Parathyroid adenoma (tissue), 2 donors: ENCODE measurements at regions not wholly inside any gene's neighbourhood (a gene's known extent, or its start where the extent isn't known, plus 50 kb on each side); places are given as distances from the start of the nearest gene placed in this dataset.

Experiments used
- H2AFZ ChIP-seq: fragments of 300-600 bp; sonication (generic); one replicate; pipeline ENCODE4 v1.7.0; 2017; ENCODE audit warnings: antibody characterized with exemption, mild to moderate bottlenecking
- H3K27ac ChIP-seq: fragments of 300-600 bp; sonication (generic); one replicate; pipeline ENCODE4 v1.7.0; 2017
- H3K27me3 ChIP-seq: fragments of 300-600 bp; sonication (generic); one replicate; pipeline ENCODE4 v1.7.0; 2017; ENCODE audit warnings: low read length; ENCODE audit not compliant: control insufficient read depth, insufficient read depth
- H3K36me3 ChIP-seq: fragments of 300-600 bp; sonication (generic); one replicate; pipeline ENCODE4 v1.7.0; 2017; ENCODE audit warnings: low read length; ENCODE audit not compliant: control insufficient read depth, insufficient read depth
- H3K4me1 ChIP-seq: fragments of 300-600 bp; sonication (generic); one replicate; pipeline ENCODE4 v1.7.0; 2017; ENCODE audit warnings: control low read depth
- H3K4me2 ChIP-seq: fragments of 300-600 bp; sonication (generic); one replicate; pipeline ENCODE4 v1.7.0; 2017; ENCODE audit warnings: low read length
- H3K4me3 ChIP-seq: fragments of 300-600 bp; sonication (generic); one replicate; pipeline ENCODE4 v1.7.0; 2017; ENCODE audit warnings: low read depth, low read length
- H3K79me2 ChIP-seq: fragments of 300-600 bp; sonication (generic); one replicate; pipeline ENCODE4 v1.7.0; 2017; ENCODE audit warnings: control low read depth
- H3K9ac ChIP-seq: fragments of 300-600 bp; sonication (generic); one replicate; pipeline ENCODE4 v1.7.0; 2017; ENCODE audit warnings: mild to moderate bottlenecking
- H3K9me3 ChIP-seq: fragments of 300-600 bp; sonication (generic); one replicate; pipeline ENCODE4 v1.7.0; 2017; ENCODE audit warnings: low read length; ENCODE audit not compliant: control insufficient read depth
- TF ChIP-seq, protein P1 (sequence below): fragments of 300-600 bp; sonication (generic); IDR thresholded peaks from one replicate; pipeline ENCODE4 v1.7.0; 2017; ENCODE audit warnings: antibody characterized with exemption, mild to moderate bottlenecking
- donor health status: primary hyperparathyroidism.

DNA sequence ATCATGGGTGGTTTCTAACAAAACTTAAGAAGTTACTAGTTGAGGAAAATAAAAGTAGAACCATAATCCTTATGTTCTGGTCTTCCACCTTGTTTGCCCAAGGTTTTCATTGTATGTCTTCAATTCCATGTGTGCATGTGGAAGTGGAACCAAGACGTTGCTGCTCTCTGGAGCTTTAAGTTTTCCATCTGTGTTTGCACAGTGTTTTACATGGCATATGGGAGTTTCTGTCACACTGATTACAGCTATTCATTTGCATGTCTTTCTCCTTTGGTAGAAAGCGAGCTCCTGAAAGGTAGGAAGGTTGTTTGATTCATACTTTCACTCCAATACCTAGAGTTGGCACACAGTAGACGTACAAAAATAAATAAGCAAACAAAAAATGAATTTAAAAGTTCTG, 112.6 kb upstream of the LUZP2 start:
- H3K4me1 ChIP-seq, result no peaks in the 10 kb centered on the region
- no peak overlapping the region for H3K4me3 ChIP-seq
- H3K36me3 ChIP-seq, result no peaks in the 10 kb centered on the region
- no peak overlapping the region for H3K27ac ChIP-seq
- H3K79me2 ChIP-seq, result no peaks in the 10 kb centered on the region
- H3K9me3 ChIP-seq, result no peaks in the 10 kb centered on the region
- H3K4me2 ChIP-seq, result no peak overlapping the region
- H3K9ac ChIP-seq, result no peak overlapping the region
- H3K27me3 ChIP-seq, result no peaks in the 10 kb centered on the region
- TF ChIP-seq, protein P1, sequence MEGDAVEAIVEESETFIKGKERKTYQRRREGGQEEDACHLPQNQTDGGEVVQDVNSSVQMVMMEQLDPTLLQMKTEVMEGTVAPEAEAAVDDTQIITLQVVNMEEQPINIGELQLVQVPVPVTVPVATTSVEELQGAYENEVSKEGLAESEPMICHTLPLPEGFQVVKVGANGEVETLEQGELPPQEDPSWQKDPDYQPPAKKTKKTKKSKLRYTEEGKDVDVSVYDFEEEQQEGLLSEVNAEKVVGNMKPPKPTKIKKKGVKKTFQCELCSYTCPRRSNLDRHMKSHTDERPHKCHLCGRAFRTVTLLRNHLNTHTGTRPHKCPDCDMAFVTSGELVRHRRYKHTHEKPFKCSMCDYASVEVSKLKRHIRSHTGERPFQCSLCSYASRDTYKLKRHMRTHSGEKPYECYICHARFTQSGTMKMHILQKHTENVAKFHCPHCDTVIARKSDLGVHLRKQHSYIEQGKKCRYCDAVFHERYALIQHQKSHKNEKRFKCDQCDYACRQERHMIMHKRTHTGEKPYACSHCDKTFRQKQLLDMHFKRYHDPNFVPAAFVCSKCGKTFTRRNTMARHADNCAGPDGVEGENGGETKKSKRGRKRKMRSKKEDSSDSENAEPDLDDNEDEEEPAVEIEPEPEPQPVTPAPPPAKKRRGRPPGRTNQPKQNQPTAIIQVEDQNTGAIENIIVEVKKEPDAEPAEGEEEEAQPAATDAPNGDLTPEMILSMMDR, result no peak
- no peak overlapping the region for H2AFZ ChIP-seq

DNA sequence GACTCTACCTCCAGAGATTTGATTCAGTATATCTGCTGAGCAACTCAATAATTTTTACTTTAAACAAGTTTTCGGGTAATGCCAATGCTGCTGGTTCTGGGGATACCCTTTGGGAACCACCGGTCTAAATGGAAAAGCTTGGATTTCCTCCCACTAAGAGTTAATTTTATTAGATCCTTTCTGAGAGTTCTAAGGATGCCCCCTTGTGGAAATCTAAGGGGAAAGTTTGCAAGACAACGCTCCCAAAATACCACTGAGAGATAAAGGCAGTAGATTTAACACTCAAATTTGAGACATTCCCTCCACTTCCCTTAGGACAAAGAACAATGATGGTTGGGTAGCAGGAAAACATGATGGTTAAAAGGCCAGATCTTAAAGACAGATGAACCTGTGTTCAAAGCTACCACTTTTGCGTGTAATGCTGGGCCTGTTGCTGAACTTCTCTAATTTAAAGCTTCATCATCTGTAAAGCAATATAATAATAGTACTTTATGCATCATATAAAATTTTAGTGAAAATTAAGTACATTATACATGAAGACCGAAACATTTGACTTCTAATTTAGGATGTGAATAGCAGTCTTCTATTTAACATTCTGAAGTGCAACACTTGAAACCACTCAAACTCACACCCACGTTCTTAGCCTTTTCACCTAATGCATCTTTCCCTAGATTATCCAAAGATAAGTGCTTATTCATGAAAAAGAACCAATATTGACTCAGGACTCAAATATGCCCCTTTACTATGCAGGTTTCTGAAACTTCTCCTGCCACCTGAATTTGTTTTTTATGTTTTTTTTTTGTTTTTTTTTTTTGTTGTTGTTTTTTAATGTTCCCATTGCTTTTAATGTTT, 110.1 kb upstream of the LUZP2 start:
- no peak overlapping the region for H3K4me3 ChIP-seq
- no peaks in the 10 kb centered on the region for H3K4me1 ChIP-seq
- H3K79me2 ChIP-seq, result no peaks in the 10 kb centered on the region
- TF ChIP-seq, protein P1, result no peak
- H3K4me2 ChIP-seq, result no peak overlapping the region
- H3K36me3 ChIP-seq, result no peaks in the 10 kb centered on the region
- no peaks in the 10 kb centered on the region for H3K27me3 ChIP-seq
- H3K9ac ChIP-seq, result no peak overlapping the region
- H3K27ac ChIP-seq, result no peak overlapping the region
- no peak overlapping the region for H2AFZ ChIP-seq
- no peaks in the 10 kb centered on the region for H3K9me3 ChIP-seq

DNA sequence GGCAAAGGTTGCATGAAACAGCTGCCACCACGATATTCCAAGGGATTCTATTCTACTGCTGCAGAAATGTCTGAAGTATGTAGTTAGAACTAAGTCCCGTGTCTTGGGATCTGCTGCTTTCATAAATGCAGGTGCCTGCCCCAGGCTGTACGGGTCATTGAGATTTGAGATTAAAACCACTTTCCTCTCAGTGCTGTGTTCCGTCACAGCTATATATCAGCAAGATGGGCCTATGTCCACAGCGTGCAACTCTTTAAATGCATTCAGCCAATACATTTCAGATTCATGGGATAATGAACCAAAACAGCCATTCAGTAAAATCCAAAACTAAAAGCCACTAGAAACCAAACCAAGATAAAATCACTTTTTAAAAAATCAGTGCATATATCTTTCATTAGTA, 107.3 kb upstream of the LUZP2 start:
- Histone ChIP-seq H3K27me3 (no peaks in the 10 kb centered on the region), H3K27ac (no peak overlapping the region), H3K4me3 (no peak overlapping the region), H3K79me2 (no peaks in the 10 kb centered on the region), H3K9me3 (no peaks in the 10 kb centered on the region), H2AFZ (no peak overlapping the region), H3K9ac (no peak overlapping the region), H3K4me2 (no peak overlapping the region), H3K36me3 (no peaks in the 10 kb centered on the region), H3K4me1 (no peaks in the 10 kb centered on the region)
- TF ChIP-seq, protein P1, result no peak

DNA sequence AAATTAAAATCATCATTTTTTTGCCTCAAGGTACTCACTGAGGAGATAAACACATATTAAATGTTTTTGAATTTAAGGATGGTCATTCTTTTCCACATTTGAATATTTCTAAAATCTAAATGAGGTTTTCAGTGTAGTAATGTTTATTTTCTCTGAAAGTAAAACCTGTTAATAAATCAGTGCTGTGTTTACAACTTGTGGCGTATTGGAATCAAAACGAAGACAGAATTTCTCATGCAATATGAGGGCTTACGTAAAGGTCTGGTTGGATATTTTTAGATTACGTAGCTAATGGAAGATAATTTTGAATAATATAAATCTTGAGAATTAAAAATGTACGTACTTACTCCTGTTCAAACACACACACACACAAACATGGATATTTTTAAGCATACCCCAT, 106.8 kb upstream of the LUZP2 start:
- TF ChIP-seq, protein P1, result no peak
- no peak overlapping the region for H2AFZ ChIP-seq
- H3K9me3 ChIP-seq, result no peaks in the 10 kb centered on the region
- no peak overlapping the region for H3K9ac ChIP-seq
- H3K4me3 ChIP-seq, result no peak overlapping the region
- no peak overlapping the region for H3K27ac ChIP-seq
- H3K27me3 ChIP-seq, result no peaks in the 10 kb centered on the region
- H3K4me1 ChIP-seq, result no peaks in the 10 kb centered on the region
- H3K4me2 ChIP-seq, result no peak overlapping the region
- no peaks in the 10 kb centered on the region for H3K79me2 ChIP-seq
- no peaks in the 10 kb centered on the region for H3K36me3 ChIP-seq

DNA sequence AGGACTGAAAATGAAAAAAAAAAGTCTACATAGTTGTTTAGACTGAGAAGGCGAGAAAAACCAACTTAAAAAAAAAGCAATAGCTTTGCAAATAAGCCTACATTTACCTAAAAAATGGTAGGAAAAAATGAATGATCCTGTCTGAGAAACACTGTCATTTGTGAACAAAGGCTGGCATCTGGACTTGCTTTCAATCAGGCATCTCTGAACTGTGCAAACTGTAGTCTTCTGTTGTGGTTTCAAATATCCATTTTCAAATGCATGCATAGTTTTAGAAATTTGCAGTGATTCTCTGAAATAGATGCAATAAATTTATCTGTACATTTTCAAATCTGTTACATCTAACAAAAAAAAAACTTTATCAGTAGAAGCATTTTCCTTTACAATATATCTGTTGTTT, 106.1 kb upstream of the LUZP2 start:
- H3K79me2 ChIP-seq, result no peaks in the 10 kb centered on the region
- H3K27me3 ChIP-seq, result no peaks in the 10 kb centered on the region
- H3K4me2 ChIP-seq, result no peak overlapping the region
- no peak overlapping the region for H3K27ac ChIP-seq
- no peaks in the 10 kb centered on the region for H3K36me3 ChIP-seq
- no peak overlapping the region for H3K9ac ChIP-seq
- no peak overlapping the region for H3K4me3 ChIP-seq
- H2AFZ ChIP-seq, result no peak overlapping the region
- H3K4me1 ChIP-seq, result no peaks in the 10 kb centered on the region
- TF ChIP-seq, protein P1, result no peak
- no peaks in the 10 kb centered on the region for H3K9me3 ChIP-seq
